Left colon (tissue), 2 donors: ENCODE measurements at regions not wholly inside any gene's neighbourhood (a gene's known extent, or its start where the extent isn't known, plus 50 kb on each side); places are given as distances from the start of the nearest gene placed in this dataset.

Experiments used
- ATAC-seq: fragments of 200-7000 bp; cut with Tn5 transposase; one replicate; pipeline ENCODE4 v1.9.1; 2020; ENCODE audit warnings: mild to moderate bottlenecking, moderate library complexity
- DNase-seq, 2 donors: peaks; one replicate each; pipeline ENCODE4 v3.0.0-alpha.2; 2020
- intact Hi-C, 2 donors: fragments of 100-400 bp; cut with DNase I in 1 of 2; cut with micrococcal nuclease in 1 of 2; formaldehyde crosslinking; loops; one replicate each; pipeline versions ENCODE4 v1.11.2 to v1.14.0; 2022; cut with DNase I, micrococcal nuclease
- donor health status: DM: no; HTN: no; CAD: no.
- donor health status: DM: yes; HTN: yes; CAD: no.

- DNase-seq (no peak), ATAC-seq (no peak)
- intact Hi-C loops = no loop called here
Observed at GRCh38 chr15:95712785-95713184, 617.7 kb upstream of the NR2F2 start.

DNA sequence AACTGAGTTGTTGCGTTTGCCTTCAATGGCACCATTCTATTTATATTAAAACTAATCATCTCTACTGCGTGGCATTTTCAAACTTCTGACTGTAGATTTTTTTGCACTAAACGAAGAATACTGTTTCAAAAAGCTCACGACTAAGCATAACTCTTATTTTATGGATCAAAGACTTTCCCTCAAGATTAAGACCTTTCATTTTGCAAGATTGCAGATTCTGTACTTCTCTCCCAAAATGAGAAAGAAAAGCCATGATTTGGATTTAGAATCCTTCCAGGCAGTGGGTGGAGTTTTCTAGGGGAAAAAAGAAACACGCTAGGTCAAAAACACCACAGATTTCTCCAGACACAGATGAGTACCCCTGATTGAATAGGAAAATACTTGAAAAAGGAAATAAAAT lies 617.2 kb upstream of the NR2F2 start:
- ATAC-seq = no peak

DNA sequence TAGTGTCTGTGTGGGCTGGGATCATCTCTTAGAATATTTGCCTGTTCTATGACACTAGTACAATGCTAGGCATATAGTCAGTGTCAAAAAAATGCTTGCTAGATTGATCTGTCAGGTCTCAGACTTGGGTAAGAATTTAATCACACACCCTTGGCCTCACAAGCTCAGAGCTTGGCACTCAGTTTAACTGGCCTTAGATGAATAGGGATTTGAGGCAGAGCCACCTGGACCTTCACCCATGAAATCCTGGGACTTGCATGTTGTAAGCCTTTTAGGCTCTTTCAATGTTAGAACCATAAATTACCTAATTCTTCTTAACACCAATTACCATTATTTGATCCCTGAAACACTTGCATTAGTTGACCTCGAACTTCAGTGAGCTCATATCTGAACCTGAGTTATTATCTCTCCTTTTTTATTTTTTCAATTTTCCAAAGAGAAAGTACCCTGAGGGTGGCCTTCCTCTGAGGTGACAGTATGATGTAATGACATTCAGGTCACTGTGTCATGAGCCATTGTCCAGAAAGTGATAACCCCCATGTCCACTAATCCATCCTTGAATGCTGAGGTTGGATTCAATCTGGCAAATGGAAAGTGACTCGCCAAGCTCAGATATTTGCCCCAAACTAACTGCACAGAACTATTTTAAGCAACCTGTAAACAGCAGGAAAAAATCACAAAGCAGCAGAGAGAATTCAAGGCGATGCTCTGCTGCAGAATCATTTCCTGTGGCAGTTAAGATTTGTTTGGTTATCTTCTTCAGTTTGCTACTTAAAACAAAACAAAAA lies 615.2 kb upstream of the NR2F2 start:
- ATAC-seq (no peak), DNase-seq (no peak)
- intact Hi-C loops = no loop called here

More for the DNA sequence above, 617.2 kb upstream of the NR2F2 start:
- intact Hi-C loops = no loop called here
- no peak for DNase-seq

GRCh38 chr15:95715906-95716656 lies 614.4 kb upstream of the NR2F2 start:
- intact Hi-C loops = no loop called here
- DNase-seq = no peak
- no peak for ATAC-seq

GRCh38 chr15:95716708-95717107 lies 613.8 kb upstream of the NR2F2 start:
- ATAC-seq (no peak), DNase-seq (no peak)
- intact Hi-C loops = no loop called here

DNA sequence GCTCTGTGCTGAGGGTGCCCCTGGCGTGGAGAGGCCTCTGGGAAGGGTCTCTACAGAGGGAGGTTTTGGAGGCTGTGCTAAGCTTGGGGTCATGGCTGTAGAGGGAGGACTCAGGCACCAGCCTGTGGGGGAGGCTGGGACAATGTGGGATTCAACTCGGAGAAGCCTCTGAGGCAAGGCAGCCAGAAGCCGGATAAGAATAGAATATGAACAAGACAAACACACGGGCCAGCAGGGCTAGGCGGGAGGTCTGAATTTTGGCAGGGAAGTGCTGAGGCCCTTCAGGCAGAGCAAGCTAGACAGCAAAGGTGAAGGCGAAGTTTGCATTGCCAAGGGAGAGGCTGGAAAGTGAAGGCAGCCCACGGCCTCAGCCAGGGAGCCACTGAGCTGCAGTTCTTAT lies 612.1 kb upstream of the NR2F2 start:
- DNase-seq = peak in 1 of 2 donors; percentile 24
- intact Hi-C loops = no loop called here
- no peak for ATAC-seq

- no peak for ATAC-seq
- intact Hi-C loops = no loop called here
- DNase-seq = no peak
Observed at GRCh38 chr15:95724908-95725633, 605.4 kb upstream of the NR2F2 start.

DNA sequence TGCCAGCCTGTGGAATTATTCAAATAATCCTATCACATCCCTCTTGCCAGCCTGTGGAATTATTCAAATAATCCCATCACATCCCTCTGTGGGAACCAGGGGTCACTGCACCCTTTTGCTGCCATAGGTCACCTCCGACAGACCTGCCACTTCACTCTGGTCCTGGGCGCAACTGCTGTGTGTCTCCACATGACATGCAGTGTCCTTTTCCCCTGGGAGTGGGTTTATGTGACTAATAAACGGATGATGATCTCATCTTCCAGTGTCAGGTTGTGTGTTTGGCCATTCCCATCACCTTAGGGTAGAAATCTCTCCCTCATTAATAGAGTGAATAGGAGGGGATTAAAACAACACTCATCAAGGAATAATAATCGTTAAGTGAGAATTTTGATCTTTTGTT lies 603.6 kb upstream of the NR2F2 start:
- ATAC-seq (no peak), DNase-seq (no peak)
- intact Hi-C loops = no loop called here

DNA sequence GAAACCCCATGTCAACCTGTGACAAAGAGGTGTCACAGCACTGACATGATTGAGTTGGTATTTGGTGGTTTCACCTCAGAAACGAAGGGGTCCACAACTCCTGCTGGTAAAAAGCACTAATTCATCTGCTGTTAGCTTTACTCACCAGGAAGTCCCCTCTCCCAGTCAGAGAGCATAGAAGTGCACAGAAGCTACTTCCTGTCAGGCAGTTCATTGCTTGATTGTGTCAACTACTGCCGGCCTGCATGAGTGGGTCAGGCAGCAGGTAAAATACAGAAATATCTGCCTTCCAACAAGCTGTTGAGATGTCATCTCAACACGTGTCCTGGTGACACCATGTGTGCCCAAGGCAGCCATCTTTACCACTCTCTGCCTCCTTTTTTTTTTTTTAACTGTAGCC lies 596.6 kb upstream of the NR2F2 start:
- ATAC-seq = no peak
- DNase-seq = no peak
- intact Hi-C loops = no loop called here

DNA sequence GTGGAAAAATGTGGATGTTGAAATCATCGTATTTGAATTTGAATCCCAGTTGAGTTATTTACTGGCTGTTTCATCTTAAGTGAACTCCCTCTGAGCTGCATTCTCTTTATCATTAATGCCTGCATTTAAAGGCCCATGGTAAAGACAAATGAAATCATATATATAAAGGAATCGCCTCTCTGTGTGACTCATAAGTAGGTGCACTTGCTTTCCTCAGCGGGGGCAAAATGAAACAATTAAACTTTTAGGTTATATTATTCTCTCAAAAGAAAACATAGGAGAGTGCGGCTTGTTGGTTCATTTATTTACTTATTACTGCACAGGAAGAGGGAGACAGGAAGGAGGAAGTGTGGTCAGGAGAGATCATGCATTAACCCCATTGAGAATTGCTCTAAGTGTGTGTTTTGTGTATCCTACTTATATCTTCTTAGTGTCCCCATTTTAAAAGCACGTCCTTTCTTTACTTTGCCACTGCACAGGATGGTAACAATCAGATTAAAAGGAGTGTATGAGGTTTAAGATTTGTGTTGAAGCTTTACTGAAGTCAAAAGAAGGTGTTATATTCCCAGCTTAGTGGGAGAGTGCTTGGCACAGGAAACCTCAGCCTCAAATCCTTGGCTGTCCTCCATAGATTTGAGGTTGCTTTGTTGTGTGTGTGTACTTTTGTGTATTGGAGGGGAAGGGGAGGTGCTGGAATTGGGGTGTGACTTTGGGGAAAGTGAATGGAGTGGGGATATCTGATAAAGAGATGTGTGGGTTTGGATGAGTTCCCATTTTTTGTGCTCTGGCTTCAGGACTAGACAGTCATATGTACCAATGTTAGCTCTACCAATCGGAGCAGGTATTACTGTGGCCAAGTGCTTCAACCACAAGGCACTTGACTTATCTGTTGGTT lies 595.8 kb upstream of the NR2F2 start:
- no peak for ATAC-seq
- intact Hi-C loops = no loop called here
- DNase-seq = no peak

DNA sequence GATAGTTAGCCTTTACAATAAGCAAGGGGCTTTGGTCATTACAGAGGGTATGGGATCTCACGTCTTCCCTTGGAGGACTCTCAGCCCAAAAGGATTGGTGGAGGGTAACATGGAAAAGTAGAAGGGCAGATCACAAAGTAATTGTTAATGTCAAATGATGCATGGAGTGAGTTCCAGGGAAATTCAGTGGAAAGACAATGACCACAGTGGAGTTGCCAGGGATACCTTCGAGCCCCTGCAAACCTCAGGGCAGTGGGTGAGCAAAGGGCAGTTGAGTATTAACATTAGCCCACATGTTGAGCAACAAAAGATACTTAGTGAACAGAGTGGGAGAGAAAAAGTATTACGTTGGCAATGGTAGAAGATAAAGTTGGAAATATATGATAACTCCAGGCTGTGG lies 593.4 kb upstream of the NR2F2 start:
- ATAC-seq (no peak), DNase-seq (no peak)
- intact Hi-C loops = no loop called here

DNA sequence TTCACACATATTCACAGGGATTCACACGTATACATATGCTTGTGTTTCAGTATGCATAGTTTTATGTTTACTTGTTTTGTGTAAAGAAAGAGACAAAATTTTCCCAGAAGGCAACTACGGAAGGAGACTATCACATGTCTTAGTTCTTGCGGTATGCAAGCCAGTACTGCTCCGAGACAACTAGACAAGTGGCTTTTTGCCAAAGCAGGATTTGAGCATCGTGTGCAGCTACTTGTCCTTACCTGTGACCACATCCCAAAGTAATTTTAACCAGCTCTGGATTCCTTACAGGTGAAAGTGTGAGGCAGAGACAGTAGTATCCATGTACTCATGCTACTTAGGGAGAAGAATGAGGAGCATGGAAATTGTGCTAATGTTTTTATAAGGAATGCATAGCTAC lies 591.4 kb upstream of the NR2F2 start:
- intact Hi-C loops = no loop called here
- DNase-seq = no peak
- ATAC-seq = no peak

DNA sequence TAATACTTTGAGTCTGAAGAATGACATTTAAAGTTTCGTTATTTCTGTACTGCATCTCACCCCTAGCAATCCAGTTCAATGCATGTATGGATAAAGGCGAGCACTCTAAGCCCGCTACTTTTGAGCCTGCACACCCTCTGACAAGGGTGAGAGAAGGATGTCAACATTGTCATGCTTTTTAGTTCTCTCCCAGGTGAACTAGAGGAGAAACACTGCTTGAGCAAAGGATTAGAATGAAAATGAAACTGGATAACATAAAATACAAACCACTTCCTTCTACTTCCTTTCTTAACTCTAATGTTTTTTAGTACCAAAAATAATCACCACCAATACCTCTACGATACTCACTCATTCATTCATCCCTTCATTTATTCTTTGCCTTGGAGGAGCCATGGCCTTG lies 588.7 kb upstream of the NR2F2 start:
- DNase-seq (no peak), ATAC-seq (no peak)
- intact Hi-C loops = no loop called here

DNA sequence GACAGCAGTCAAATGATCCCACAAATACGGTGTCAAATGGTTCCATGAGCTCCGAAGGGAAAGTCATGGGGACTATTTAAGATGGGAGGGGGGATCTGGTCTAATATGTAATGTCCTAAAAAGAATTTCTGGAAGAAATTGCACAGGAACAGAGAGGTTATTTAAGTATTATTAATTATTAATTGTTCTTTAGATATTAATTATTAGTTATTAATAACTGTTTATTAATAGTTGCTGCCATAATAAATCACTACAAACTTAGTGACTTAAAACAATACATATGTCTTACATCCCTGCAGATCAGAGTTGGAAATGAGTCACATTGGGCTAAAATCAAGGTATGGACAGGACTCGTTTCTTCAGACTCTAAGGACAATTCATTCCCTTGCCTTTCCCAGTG lies 588.2 kb upstream of the NR2F2 start:
- intact Hi-C loops = no loop called here
- DNase-seq (no peak), ATAC-seq (no peak)

DNA sequence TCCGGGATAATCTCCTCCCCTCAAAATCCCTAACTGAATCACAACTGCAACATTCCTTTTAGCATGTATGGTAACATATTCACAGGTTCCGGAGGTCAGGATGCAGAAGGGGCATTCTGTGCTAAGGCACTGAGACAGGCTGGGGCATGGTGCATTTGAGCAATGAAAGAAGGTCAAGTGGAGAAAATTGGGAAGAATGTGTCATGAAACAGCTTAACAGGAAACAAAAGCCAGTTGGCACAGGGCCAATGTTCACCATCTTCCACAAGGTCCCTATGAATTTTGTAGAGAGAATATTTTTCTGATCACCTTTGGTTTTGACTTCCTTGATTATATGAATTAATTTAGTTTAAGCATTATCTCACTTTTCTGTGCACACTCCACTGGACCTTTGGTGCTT lies 587.7 kb upstream of the NR2F2 start:
- intact Hi-C loops = no loop called here
- DNase-seq (no peak), ATAC-seq (no peak)

DNA sequence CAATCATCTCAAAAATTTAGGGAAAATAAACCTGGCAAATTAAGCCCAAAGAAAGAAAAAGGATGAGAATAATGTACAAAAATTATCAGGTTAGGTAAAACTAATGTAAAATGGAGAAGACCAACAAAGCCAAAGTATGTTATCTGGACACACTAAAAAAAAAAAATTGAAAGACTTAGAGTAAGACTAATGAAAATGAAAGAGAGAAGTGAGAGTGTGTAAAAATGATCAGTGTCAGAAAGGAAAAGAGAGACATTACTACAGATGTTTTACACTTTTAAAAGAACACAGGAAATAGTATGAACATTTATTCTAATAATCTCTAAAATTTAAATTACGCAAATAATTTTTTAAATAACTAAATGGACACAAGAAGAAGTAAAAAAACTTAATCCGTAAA lies 573.3 kb upstream of the NR2F2 start:
- intact Hi-C loops = no loop called here
- ATAC-seq = no peak
- no peak for DNase-seq

DNA sequence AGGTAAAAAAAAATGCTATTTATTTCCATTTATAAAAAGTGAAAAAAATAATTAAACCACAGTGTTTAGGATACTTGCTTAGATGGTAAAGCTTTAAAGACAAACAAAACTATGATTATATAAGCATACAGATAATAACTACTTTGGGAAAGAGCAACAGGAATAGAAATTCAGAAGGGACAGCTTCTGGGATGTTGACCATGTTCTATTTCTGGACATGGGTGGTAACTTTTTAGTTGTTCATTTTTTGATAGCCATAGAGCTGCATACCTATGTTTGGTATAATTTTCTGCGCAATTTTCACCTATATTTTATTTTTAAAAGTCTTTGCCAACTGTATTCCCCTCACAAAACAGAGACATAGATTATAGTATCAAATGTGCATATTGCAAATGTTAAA lies 572.0 kb upstream of the NR2F2 start:
- intact Hi-C loops = no loop called here
- DNase-seq (no peak), ATAC-seq (no peak)

DNA sequence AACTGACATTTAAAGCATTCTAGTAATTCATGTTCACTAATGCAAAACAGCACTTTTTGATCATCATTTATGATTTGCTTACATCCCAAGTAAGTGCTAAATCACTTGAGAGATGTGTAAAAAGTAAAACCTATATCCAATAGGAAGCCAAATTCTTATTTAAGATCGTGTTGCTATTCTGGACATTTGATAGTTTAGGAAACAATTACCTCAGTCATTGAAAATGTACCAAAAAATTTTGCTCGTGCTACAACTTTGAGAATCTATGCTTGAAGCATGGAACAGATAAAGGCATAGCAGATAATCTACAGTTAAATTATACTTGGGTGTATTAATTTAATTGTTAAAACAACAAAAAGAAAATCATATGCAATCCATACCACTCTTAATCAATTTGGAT lies 571.6 kb upstream of the NR2F2 start:
- DNase-seq = no peak
- intact Hi-C loops = no loop called here
- no peak for ATAC-seq

DNA sequence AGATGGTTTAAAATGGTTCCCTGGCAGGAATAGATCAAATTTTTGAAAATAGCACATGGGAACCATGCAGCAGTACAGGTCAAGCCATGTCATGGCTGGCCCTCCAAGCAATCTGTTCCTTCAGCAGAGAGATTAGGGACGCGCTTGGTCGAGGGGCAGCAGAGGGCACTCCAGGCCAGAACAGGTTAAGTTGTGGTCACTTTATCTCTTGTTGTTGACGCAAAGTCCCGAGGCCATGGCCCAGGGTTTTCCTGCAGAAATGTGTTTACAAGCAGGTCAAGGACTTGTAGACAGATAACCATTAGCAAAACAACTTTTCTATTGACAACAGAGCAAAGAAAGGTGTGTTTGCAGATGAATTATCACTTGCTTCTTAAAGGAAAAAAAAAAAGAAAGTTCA lies 570.0 kb upstream of the NR2F2 start:
- intact Hi-C loops = no loop called here
- DNase-seq (no peak), ATAC-seq (no peak)
